Stimulated activated CD4-positive, alpha-beta T cell treated with anti-CD3 and anti-CD28 coated beads, Interleukin-4, amount 100 ng/mL, for 48 hours (primary cell): ENCODE measurements at regions not wholly inside any gene's neighbourhood (a gene's known extent, or its start where the extent isn't known, plus 50 kb on each side); places are given as distances from the start of the nearest gene placed in this dataset.
"Not testable (repeated sequence)": the region's sequence is repeated elsewhere in the genome, so short reads cannot be mapped to it uniquely, and the experiment has no call there.

Experiments used
- DNase-seq, 2 donors: peaks; one replicate each; pipeline ENCODE4 v3.0.0-alpha.2; 2020; ENCODE audit warnings: low read depth in 2 of 2

DNA sequence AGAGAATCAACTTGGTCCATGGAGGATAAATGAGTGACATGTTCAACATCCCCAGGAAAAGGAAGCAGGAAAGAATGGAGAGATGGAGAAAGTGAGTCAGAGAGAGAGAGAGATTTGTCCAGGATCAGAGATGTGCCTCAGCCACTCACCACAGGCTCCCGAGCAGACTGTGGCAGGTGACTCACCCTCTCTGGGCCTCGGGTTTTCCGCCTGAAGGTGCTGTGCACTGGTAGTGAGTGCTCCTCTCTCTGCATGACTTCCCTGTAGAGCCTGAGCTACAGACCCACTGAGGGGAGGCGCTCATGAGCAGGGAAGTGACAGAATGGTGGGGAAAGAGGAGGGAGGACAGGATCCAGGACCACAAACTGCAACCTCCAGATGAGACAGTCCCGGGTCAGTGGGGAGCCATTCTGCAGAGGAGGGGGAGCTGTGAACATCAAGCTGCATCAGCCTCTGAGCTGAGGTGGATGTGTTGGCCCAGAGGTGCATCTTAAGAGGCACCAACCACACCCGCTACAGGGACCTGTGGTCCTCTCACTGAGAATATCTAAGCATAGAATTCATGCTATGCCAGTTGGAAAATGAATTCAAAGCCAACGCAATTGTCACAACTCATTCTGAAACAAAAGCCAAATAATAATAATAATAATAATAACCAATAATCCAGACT is 433.4 kb downstream of the BRD1 start:
- DNase-seq, result no peak

DNA sequence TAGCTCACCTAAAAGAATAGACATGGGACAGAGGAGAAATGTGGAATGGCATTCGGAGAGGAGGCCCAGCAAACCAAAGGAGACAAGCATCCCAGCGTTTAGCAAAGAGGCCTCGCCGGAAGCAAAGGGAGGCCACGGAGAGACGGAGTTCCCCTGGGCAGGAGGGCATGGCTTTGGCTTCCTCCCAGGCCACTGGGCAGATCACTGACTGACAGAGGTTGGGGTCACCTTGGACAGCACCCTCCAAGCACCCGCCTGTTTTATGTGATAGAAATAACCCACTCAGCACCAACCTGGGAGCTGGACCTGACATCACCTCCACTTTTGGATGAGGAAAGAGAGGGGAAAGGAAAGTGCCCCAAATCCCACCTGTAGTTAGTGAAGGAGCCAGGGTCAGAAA is 434.1 kb downstream of the BRD1 start:
- DNase-seq, result no peak

DNA sequence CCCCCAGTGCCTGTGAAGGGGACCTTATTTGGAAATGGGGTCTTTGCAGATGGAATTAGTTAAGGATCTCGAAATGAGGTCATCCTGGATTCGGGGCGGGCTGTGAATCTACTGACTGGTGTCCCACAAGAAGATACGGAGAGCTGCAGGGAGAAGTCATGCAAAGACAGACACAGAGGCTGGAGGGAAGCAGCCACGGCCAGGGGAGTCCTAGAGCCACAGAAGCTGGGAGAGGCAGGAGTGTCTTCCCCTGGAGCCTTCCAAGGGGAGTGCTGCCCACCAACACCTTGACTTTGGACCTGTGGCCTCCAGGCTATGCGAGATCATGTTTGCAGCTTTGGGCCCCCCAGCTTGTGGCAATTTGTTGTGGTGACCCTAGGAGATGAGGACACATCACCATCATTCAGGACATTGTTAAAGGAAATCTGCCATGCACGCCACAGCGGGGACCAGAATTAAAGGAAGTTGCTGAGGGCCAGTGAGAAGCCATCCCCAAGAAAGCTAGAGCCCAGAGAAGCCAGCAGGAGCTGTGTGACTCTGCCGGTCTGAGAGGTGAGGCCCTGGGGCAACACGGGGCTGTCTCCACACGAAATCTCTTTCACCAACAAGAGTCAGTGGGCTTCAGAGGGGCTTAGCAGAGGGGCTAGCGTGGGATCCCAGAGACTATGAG is 434.7 kb downstream of the BRD1 start:
- DNase-seq, result no peak

DNA sequence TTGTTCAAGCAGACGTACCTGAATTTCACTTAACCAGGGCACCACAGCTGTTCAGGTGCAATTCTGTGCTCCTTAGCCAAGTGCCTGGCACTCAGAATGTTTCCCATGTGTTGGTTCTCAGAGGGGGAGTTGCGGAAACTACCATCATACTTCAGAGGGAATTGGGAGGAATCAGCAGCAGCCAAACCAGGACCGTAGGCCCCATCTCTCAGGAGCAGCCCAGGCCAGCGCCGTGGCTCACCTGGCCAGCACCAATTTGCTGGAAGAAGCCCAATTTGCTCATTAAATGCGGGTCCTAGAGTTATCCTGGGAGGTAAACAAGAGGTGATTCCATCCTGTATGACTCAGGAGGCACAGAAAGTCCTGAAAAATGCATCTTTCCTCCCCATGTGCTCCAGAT is 435.4 kb downstream of the BRD1 start:
- DNase-seq, result no peak

DNA sequence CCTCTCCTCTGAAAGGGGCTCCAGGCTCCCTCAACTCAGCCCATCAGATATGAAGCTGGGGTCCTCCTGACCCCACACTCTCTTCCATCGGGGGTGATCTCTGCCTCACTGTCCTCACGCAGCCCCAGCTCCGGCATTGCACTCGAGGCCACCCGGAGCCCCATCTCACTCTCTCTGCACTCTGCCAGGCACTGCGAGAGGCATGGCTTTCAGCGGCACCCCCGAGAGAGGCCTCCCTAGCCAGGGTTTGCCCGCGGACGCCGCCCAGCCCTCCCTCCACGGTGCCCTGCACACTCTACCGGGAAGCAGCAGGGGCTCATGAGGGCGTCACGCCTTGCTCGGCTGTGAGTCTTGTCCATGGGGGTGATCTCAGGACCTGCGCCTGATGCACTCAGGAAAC is 436.2 kb downstream of the BRD1 start:
- DNase-seq, result no peak

DNA sequence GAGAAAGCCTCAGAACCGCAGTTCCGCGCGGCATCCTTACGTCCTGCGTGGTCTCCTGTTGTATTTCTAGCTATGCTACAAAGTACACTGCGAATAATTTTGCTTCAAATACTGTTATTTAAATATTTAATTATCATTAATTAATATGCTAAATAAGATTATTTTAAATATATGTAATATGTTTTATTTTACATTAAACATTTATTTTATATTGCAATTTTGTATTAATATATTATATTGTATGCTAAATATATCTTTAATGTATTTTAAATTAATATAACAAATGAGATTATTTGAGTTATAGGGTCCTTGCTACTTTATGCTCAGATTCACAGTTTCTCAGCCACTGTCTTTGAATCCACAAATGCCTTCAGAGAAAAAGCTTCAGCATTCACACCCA is 436.7 kb downstream of the BRD1 start:
- DNase-seq, result no peak

DNA sequence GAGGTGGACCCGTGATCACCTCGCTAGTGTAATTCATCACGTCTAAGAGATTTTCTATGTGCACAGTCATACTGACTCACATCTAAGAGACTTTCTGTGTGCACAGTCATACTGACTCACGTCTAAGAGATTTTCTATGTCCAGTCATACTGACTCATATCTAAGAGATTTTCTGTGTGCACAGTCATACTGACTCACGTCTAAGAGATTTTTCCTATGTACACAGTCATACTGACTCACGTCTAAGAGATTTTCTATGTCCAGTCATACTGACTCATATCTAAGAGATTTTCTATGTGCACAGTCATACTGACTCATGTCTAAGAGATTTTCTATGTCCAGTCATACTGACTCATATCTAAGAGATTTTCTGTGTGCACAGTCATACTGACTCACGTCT is 443.8 kb downstream of the BRD1 start:
- DNase-seq, result not testable (repeated sequence)

DNA sequence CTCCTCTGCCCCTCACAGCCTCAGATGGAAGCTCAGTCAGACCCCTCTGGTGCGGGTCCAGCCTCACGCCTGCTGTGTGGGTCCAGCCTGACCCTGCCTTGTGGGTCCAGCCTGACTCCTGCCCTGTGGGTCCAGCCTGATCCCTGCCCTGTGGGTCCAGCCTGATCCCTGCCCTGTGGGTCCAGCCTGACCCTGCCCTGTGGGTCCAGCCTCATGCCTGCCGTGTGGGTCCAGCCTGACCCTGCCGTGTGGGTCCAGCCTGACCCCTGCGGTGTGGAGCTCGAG is 445.3 kb downstream of the BRD1 start:
- no peak for DNase-seq

DNA sequence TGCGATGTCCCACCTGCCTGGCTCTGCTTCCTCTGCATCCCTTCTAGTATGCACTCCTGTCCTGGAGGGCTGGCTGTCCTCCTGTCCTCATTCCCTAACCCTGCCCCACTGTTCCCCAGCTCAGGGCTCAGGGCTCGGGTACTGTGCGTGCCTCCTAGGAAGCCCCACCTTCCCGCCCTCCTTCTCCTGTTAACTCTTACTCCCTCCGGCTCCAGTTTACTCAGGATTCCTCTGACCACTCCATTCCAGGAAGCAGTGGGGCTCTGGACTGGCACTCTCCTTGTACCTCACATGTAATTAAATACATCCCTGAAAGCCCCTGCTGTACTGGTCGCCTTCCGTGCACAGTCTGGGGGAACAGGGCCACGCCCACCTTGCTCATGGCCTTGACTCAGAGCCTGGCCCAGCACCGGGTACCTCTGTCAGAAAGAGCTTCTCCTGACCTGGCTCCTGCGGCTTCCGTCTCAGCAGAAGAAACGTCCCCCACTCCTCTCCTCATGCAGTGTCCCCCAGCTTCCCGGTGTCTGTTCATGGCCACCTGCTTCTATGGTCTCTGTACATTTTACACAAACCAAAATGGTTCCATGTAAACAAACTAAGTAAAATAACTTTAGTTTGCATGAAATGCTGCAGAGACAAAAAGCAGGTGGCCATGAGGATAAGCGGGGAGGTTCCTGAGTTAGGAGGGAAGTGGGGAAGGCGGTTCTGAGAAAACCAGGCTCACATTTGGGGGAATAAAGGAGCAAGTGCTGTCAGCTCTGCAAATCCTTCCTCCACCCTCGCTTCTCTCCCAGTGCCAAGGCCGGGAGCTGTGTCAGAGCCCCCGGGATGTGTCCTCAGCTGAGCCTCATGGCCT is 445.9 kb downstream of the BRD1 start:
- DNase-seq, result no peak

DNA sequence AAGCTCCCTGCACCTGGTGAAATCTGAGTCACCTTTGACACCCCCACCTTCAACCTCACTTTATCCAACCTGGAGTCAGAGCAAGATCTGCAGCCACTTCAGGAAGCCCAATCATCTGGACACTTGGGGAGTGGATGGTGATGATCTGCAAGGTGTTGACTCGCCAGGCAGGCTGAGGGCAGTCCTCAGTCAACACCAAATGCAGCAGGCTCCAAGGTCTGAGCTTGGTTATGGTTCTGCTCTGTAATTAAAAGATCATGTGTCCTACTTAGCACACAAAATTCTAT is 446.9 kb downstream of the BRD1 start:
- DNase-seq, result no peak

DNA sequence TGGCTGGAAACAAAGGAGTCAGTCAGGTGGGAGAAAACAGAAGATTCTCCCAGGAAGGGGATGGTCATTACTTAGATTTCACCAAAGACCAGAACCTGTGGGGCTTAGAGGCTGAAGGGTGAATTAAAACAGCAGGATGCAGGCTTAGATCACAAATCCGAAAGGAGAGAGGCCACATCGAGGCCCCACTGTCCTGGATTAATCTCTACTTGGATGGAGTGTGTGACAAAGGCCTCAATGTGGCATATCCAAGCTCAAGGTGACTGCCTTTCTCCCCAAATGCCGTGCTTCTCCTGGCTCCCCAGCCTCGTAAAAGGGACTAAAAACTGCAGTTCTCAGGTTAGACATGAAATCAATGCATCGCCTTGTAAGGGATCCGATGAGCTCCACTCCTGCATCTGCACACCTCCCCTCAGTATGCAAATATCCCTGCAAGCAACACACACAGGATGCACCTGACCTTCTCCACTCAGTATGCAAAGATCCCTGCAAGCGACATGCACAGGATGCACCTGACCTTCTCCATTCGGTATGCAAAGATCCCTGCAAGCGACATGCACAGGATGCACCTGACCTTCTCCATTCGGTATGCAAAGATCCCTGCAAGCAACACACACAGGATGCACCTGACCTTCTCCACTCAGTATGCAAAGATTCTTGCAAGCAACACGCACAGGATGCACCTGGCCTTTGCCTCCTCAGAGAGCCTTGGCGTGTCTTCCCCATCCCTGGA is 447.4 kb downstream of the BRD1 start:
- DNase-seq, result no peak

DNA sequence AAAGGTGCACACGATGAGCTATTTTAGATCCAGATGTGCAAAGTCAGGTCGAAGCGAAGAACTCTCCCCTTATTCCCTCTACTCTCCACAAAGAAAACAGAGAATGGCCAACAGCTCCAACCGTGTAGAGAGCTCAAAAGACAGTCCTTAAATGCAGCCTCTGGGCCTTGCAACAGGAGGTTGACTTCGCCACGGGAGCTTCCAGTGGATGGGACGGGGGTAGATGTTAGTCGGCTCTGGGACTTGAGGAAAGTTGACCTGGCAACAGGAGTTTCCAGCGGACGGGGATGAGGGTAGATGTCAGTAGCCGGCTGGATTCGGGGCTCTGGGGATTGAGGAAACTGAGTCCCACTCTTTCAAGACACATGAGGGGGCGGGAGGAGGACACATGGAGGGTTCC is 450.4 kb downstream of the BRD1 start:
- no peak for DNase-seq

DNA sequence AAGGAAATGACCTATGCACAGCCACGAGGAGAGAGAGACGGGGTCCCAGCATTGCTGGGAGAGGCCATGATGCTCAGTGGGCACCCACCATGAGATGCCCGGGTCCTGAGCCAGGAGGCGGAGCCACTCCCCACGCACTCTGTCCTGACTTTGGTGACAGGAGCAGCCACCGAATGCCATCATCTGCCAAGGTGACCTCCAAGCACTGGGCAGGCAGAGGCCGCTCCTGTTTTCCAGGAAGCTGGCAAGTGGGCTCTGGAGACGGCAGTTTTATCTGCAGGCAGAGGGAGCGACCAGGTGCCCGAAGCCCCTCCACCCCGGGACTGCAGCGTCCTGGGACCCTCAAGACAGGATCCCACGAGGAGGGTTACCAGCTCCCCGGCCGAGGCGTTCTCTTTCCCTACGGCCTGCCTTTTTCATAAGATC is 453.9 kb downstream of the BRD1 start:
- no peak for DNase-seq

DNA sequence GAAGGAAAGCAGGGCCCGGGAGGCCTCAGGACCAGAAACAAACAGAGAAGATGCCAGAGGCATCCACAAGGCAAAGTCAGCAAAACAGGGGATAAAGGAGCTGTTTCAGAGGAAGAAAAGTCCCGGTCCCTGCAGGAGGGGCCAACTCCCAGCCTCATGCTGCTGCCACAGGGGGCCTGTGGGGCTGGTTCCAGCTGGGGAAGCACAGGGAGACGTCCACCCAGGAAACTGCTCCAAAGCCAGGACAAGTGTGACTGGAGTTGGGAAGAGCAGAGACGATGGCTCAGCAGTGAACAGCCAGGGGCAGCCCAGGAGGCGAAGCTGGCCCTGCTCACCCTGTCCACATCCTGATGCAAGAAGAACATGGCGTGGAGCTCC is 454.4 kb downstream of the BRD1 start:
- no peak for DNase-seq

DNA sequence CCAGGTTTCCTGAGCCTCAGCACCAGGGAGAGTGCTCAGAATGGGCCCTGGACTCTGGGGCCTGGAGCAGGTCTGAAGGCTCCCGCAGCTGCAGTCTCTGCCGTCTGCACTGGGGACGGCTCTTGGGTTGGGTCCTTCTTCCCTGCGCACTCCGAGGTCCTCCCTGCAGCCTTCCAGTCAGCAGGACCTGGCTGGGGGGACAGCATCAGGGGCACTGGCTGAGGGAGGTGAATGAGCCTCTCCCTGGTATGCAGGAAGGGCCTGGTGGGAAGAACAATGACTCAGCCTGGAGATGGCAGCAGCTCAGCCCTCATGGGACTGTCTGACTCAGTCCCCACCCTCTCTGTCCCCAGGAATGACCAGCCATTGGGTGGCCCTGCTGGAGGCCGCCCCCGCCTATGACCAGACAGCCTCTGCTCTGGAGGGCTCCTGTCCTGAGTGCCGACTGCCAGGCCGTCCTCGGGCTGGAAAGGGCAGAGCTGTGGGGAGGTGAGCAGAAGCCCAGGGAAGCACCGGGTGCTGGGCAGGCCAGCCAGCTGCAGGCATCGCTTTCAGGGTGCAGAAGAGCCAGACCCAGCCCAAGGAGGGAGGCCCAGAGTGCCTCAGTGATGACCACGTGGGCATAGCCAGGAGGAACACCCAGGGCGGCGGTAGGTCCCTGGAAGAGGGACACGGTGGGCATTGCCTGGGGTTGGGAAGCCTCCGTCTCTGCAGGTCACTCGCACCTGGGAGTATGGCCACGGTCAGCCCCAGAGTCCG is 455.0 kb downstream of the BRD1 start:
- DNase-seq, result no peak

DNA sequence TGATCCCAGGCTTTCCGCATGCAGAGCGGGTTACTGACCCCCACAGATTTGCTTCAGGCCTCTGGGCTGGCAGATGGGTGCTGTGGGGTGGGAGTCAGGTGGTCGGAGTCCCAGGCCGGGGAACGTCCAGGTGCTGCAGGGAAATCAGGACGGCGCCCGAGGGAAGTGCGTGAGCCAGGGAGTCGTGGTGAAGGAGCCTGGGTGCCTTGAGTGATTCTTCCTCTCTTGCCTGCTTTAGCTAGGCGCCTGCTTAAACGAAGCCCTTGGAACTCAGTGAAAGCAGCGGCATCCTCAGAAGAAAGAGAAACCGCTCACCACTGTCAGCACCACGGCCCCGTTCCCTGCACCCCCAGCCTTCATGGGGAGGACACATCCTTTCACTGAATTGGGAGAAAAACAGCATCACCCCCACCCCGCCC is 455.6 kb downstream of the BRD1 start:
- DNase-seq, result no peak

DNA sequence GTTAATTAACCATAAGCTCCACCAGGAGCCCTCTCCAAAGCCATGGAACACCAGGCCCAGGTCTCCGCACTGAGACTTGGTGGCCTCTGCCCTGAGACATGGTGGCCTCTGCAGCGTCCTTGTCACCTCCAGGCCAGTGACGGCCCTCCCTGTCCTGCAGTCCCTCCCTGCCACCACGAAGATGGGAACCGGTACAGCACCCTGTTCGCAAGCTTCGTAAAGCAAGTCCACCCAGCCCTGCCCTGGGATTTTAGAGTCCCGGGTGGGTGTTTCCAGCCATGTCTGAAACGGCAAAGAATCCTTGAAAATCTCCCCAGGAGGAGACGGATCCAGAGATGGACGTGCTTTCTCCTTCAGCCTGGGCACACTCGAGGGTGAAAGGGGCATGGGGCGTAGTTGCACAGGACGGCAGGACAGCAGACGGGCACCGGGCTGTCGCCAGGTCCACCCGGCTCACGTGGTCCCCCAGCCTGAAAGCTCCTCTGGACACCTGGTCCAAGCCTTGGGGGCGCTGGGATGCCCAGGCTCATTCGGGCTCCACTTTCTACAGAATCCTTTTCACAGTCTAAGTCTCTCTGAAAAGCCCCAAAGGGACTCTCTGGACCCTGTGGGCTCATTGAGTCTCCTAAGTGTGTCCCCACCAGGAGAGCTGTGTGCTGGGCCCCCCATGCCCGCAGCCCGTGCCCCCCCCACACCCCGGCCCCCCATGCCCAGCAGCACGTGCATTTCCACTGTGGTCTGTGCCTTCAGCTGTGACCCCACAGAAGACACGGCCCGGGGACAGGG is 456.2 kb downstream of the BRD1 start:
- DNase-seq, result no peak

DNA sequence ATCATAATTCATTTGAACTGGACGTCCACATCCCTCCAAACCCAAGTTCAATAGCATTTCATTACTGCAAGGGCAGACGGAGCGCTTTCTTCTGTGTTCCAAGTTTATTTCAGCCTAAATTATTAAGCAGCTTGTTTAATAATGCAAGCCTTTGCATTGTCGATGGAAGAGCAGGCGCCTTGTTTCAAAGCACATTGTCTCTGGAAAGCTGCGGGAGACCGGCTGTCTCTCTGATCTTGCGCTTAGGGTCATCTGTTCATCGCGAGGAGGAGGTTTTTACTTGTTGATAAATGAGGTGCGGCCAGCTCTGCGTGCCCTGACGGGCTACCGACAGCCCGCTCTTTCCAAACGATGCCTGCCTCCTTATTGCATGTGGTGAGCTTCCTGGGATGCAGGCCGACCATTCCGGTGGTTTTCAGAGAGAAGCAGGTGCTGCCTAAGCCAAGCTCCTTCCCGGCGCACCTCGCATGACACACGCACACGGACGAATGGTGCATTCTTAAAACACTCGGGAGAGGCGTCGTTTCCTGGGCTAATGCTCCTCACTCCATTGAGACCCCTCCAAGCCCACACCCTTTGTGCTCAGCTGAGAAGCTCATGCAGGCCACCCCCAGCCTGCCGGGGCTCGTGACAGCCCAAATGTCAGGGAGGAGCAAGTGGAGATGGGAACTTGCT is 456.9 kb downstream of the BRD1 start:
- DNase-seq, result no peak

DNA sequence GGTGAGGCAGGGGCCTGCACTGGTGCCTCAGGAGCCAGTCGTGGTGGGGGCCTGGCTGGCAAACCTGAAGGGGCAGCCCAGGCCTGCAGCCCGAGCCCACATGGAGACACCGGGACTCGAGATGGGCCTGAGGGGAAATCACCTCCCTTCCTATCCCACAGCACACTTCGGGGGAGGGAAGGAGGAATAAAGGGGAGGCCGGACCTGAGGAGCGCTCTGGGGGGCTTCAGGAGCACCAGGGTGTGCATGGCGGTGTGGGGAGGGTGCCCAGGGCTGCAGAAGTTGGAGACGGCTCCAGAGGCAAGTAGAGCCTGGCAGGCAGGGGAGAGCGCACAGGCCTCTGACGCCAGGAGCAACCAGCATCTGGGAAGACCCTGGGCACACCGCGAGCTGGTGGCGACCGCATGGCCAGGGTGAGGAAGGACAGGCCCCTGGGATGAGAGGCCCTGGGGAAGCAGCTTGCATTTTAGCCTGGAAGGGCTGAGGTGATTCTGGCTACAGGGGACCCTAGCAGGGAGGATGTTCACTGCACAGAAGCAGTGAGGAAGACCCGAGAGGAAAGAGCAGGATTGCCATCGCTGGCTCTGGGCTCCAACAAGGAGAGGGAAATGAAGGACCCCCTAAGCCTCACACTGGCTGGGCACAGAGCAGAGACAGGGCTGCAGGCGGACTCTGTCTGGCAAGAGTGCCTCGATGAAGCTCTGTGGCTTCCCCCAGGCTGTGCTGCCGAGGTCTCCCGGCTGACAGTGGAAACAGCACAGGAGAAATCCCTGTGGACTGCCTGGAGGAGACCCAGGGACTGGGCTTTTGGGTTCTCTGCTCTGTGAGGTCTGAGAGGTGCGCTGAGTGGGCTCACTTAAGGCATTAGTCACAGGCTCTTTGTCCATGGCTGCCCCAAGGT is 457.7 kb downstream of the BRD1 start:
- no peak for DNase-seq
